ENCODE measurements at regions not wholly inside any gene's neighbourhood (a gene's known extent, or its start where the extent isn't known, plus 50 kb on each side); places are given as distances from the start of the nearest gene placed in this dataset.

DNA sequence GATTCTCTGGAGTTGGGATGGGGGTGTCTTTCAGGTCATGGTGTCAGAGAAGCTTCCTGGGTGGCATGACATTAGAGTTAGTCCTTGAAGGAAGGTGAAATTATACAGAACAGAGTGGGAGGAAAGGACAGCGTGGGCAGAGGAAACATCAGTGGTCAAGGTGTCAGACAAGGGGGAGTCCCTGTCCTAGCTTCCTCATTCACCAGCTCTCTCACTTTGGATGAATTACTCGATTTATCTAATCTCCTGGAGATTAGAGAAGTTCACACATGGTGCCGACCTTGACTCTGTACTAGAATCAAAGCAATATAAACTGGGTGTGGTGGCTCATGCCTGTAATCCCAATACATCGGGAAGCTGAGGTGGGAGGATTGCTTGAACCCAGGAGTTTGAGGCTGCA is 492.9 kb downstream of the VRK1 start (continued):
- no peak for TF ChIP-seq SP1 (IDR thresholded peaks at IDR 0.05)
- TF ChIP-seq SP1 (CRISPR knock-in tag; IDR thresholded peaks at IDR 0.05), result no peak
- TF ChIP-seq, protein P1, sequence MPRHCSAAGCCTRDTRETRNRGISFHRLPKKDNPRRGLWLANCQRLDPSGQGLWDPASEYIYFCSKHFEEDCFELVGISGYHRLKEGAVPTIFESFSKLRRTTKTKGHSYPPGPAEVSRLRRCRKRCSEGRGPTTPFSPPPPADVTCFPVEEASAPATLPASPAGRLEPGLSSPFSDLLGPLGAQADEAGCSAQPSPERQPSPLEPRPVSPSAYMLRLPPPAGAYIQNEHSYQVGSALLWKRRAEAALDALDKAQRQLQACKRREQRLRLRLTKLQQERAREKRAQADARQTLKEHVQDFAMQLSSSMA (CRISPR knock-in tag; IDR thresholded peaks at IDR 0.05), result no peak

DNA sequence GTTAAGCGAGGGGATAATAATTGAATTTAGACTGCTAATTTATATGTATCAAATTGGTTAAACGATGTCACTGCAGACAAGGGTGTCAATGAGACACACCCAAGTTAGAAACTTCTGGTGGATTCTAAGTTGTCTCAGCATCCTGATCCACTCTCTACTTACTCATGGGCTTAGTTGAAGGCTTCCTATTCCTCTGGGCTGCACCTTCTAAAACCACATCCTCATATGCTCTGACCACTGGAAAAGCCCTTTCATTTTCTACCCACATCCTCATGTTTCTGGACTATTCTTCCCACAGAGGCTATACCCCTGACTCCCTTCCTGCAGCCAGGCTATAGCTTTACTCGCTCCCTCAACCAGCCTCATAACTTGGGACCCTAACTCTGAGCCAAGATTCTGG is 493.8 kb downstream of the VRK1 start:
- no peak overlapping the region for H3K9ac ChIP-seq (ENCODE audit: insufficient read depth, low read depth, low read length)
- TF ChIP-seq POGZ (CRISPR knock-in tag; IDR thresholded peaks at IDR 0.05) (no peak), KLF15 (CRISPR knock-in tag; IDR thresholded peaks at IDR 0.05; ENCODE audit: borderline replicate concordance) (no peak), TCF7 (IDR thresholded peaks at IDR 0.05; ENCODE audit: low read depth) (no peak), ZNF530 (CRISPR knock-in tag; IDR thresholded peaks at IDR 0.05; ENCODE audit: low read depth) (no peak), XBP1 (CRISPR knock-in tag; IDR thresholded peaks at IDR 0.05) (no peak)
- TF ChIP-seq, protein P2, sequence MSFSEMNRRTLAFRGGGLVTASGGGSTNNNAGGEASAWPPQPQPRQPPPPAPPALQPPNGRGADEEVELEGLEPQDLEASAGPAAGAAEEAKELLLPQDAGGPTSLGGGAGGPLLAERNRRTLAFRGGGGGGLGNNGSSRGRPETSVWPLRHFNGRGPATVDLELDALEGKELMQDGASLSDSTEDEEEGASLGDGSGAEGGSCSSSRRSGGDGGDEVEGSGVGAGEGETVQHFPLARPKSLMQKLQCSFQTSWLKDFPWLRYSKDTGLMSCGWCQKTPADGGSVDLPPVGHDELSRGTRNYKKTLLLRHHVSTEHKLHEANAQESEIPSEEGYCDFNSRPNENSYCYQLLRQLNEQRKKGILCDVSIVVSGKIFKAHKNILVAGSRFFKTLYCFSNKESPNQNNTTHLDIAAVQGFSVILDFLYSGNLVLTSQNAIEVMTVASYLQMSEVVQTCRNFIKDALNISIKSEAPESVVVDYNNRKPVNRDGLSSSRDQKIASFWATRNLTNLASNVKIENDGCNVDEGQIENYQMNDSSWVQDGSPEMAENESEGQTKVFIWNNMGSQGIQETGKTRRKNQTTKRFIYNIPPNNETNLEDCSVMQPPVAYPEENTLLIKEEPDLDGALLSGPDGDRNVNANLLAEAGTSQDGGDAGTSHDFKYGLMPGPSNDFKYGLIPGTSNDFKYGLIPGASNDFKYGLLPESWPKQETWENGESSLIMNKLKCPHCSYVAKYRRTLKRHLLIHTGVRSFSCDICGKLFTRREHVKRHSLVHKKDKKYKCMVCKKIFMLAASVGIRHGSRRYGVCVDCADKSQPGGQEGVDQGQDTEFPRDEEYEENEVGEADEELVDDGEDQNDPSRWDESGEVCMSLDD (CRISPR knock-in tag; IDR thresholded peaks at IDR 0.05; ENCODE audit: borderline replicate concordance), result no peak
- TF ChIP-seq, protein P3, sequence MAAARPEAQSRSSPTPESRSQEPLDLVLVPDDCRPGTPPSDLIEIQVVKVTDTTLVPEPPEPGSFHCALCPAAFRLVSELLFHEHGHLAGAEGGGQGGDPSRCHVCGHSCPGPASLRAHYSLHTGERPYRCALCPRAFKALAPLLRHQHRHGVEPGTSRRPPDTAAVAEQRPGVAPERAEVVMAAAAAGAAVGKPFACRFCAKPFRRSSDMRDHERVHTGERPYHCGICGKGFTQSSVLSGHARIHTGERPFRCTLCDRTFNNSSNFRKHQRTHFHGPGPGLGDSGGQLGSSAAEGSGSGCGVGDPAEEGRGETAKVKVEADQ (CRISPR knock-in tag; IDR thresholded peaks at IDR 0.05; ENCODE audit: borderline replicate concordance), result no peak
- TF ChIP-seq, protein P4, sequence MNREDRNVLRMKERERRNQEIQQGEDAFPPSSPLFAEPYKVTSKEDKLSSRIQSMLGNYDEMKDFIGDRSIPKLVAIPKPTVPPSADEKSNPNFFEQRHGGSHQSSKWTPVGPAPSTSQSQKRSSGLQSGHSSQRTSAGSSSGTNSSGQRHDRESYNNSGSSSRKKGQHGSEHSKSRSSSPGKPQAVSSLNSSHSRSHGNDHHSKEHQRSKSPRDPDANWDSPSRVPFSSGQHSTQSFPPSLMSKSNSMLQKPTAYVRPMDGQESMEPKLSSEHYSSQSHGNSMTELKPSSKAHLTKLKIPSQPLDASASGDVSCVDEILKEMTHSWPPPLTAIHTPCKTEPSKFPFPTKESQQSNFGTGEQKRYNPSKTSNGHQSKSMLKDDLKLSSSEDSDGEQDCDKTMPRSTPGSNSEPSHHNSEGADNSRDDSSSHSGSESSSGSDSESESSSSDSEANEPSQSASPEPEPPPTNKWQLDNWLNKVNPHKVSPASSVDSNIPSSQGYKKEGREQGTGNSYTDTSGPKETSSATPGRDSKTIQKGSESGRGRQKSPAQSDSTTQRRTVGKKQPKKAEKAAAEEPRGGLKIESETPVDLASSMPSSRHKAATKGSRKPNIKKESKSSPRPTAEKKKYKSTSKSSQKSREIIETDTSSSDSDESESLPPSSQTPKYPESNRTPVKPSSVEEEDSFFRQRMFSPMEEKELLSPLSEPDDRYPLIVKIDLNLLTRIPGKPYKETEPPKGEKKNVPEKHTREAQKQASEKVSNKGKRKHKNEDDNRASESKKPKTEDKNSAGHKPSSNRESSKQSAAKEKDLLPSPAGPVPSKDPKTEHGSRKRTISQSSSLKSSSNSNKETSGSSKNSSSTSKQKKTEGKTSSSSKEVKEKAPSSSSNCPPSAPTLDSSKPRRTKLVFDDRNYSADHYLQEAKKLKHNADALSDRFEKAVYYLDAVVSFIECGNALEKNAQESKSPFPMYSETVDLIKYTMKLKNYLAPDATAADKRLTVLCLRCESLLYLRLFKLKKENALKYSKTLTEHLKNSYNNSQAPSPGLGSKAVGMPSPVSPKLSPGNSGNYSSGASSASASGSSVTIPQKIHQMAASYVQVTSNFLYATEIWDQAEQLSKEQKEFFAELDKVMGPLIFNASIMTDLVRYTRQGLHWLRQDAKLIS (CRISPR knock-in tag; IDR thresholded peaks at IDR 0.05), result no peak
- BruUV-seq (replicated peaks), result no TSS peak
- in situ Hi-C loops (cut with HindIII; ENCODE audit: extremely low pct_ligation_motif_present, low pct_unique_long_range_greater_than_20kb), result no loop called here
- no peak for DNase-seq (ENCODE audit: low spot score)
- H3K27ac ChIP-seq (ENCODE audit: extremely low read length, insufficient read depth, low read length), result no peak overlapping the region
- no peaks in the 10 kb centered on the region for H3K79me2 ChIP-seq (ENCODE audit: insufficient read depth, low read length)
- H3K27me3 ChIP-seq (ENCODE audit: control insufficient read depth in 1 of 2, insufficient read depth in 2 of 2, low read length in 2 of 2), result no peaks in the 10 kb centered on the region; a peak in 1 of 5 replicates
- peaks cover 5% of the 10 kb centered on the region; the same call in 1 of the 2 replicates for H3K9me3 ChIP-seq (ENCODE audit: low read length)
- no peaks in the 10 kb centered on the region for H3K36me3 ChIP-seq (replicated peaks in 1 of 2; ENCODE audit: control insufficient read depth in 1 of 2, insufficient read depth in 2 of 2, low read length in 2 of 2)
- H3K4me3 ChIP-seq (replicated peaks in 1 of 3; ENCODE audit: insufficient read depth in 1 of 3, low read depth in 2 of 3, low read length in 3 of 3), result no peak overlapping the region
- FAIRE-seq, result no peak
- no peaks in the 10 kb centered on the region for H3K4me1 ChIP-seq (ENCODE audit: insufficient read depth, low read length)
- POLR2A ChIA-PET, result no interaction called here
- H3K4me2 ChIP-seq (ENCODE audit: low read depth, low read length), result no peak overlapping the region
- ATAC-seq, result no peak
- H2AFZ ChIP-seq (ENCODE audit: low read length), result no peak overlapping the region
- CTCF ChIA-PET (ENCODE audit: low intra/inter-chr PET ratio, low total read pairs), result no interaction called here
- no peaks in the 10 kb centered on the region for H4K20me1 ChIP-seq (ENCODE audit: insufficient read depth, low read length)
- 24% methylated on average over 3 of the region's 3 CpGs for WGBS (ENCODE audit: low lambda C conversion rate)
- intact Hi-C loops (cut with micrococcal nuclease; ENCODE audit: unreplicated experiment), result loop anchor here (10.0 kb wide), 1 partner anchor 1974 kb away; no protein-coding TSS in a partner anchor

Data from HepG2 (cell line).